AG08395 (cell line): ENCODE measurements at regions not wholly inside any gene's neighbourhood (a gene's known extent, or its start where the extent isn't known, plus 50 kb on each side); places are given as distances from the start of the nearest gene placed in this dataset.
"Not testable (repeated sequence)": the region's sequence is repeated elsewhere in the genome, so short reads cannot be mapped to it uniquely, and the experiment has no call there.

Source experiments
- DNase-seq: peaks from one replicate; pipeline ENCODE4 v3.0.0; 2012; ENCODE audit warnings: mixed read lengths, low spot score

DNA sequence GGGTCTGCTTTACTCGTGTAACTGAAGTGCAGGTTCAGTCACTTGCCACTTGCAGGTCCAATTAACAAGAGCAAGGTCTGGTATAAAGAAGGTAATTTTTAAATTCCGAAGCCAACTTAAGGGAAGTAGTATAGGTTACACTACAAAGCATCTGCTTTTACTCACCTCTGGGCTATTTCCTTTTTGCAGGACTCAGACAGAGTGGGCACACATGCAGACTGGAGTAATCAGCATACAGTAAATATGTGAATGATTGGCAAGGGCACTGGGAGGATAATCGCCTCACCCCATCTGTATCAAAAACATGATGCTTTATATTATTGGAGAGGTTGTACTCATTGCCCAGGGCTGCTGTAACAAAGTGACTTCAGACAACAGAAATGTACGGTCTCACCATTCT, 160.1 kb upstream of the CDH5 start:
- no peak for DNase-seq

- peak; percentile 37 for DNase-seq
These were observed 160.9 kb upstream of the CDH5 start for GRCh38 chr16:66205287-66206231.

DNA sequence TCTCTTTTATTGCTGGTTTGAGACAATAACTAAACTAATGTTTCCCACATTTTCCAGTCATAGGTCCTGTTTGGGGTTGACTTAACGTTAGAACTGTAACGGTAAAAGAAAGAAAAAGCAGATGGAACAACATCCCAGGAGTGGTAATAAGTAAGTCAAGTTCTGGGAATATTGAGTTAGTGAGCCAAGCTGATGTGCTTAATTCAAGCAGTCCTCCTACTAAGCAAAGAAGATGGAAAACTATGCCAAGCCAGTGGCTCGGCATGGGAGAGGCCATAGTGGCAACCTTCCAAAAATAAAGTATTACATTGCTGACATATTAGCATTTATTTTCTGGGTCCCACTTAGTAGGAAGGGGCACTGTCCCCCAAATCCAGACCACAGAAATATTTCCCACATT, 161.7 kb upstream of the CDH5 start:
- peak; percentile 50 for DNase-seq

DNA sequence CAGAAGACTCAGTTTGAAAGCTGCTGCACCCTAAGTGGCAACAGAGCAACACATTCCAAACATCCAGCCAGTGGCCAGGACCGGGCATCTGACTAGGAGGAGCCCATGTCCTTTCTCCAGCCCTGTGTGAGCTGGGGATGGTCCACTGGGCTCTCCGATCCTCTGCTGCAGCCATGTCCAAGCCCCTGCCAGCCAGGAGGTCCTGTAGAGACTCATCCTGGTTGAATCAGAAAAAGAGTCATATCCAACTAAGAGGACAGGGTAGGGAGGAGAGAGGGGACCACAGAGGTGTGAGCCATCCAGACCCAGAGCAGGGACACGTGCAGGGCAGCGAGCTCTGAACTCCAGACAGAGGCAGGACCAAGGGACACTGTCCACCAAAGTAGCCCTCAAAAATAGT, 163.0 kb upstream of the CDH5 start:
- DNase-seq = no peak

DNA sequence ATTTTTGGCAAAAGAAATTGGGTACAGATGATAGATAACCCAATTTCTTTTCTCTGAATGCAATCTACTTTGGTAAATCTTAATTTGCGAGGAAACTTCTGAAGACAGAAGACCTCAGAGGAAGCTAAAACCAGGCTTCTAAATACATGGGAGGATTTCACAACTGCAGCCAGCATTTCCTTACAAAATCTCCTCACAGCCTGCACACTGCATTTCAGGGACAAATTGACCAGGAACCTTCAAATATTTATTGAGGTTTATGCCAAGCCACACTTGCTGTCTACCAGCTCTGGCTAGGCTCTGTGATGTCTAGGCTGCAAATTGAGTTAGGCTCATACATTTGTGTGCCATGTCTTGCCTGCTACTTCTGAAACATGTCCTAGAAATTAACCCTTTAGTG, 167.3 kb upstream of the CDH5 start:
- DNase-seq = peak; percentile 36

- DNase-seq = no peak
These were observed 167.8 kb upstream of the CDH5 start for GRCh38 chr16:66198641-66199040.

DNA sequence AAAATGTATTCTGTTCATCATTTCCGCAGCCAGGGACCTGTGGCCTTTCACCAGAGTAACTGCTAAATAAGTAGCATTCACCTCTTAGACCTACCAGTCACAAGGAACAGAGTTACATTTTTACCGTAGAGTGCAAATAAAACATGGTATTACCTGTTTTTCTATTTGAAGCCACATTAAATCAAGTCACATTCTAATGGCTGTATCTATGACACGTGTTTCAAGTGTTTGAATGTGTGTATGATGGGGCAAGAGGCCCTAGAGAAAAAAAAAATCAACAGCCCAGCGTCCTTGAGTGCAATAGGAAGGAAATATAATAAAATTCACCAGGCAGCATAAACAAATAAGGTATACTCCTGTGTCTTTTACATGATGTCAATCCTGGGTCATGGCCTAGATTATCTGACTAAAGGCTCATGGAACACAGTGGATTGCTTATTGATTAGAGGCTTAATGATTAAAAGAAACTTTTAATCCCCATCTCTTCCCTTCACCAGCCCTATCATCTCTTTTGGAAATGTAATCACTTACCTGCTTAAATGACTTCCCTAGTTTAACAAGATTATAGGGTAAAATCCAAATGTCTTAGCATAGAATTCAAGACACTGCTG, 168.7 kb upstream of the CDH5 start:
- DNase-seq = no peak

GRCh38 chr16:66196770-66197169, 169.7 kb upstream of the CDH5 start:
- DNase-seq = no peak

GRCh38 chr16:66194866-66195265, 171.6 kb upstream of the CDH5 start:
- no peak for DNase-seq

GRCh38 chr16:66193543-66194229, 172.8 kb upstream of the CDH5 start:
- no peak for DNase-seq

DNA sequence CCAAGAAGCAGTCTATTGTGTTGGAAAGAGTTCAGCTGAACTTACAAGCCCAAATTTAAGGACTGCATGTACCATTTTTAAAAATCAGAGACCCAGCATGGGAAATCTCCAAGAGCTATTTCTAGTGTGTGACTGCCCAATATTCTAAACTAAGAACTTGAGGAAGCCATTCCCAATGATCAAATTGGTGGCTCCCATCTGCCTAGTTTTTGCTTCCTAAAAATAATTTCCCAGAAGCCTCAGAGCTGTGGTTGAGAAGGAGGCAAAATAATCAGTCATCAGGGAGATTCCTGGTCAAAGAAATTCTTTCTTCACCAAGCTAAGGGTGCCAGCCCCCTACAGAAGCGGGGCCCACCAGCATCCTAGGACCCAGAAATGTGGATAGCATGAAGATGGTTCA, 176.1 kb upstream of the CDH5 start:
- no peak for DNase-seq

GRCh38 chr16:66189951-66190350, 176.5 kb upstream of the CDH5 start:
- DNase-seq = peak; percentile 67

- DNase-seq = no peak
These were observed 177.4 kb upstream of the CDH5 start for GRCh38 chr16:66188917-66189725.

- no peak for DNase-seq
These were observed 180.2 kb upstream of the CDH5 start for GRCh38 chr16:66186251-66186785.

DNA sequence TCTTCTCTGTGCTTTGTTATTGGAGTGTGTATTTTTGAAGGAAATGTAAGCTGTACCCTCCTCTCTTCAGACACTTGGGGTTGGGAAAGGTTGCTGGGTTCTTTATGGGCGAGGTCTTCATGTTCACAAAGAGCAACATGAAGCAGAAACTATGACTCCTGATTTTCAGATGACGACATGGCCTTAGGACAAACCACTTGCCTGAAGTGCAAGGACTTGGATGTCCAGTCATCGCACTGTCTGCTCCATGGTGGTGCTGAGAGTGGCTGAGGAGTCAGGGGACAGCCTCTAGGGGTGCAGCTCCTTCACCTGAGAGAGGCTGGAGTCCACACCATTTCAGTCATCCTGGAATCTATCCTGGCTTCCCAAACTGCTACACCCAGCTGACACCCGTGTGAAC, 183.9 kb upstream of the CDH5 start:
- DNase-seq = no peak

GRCh38 chr16:66176731-66177130, 189.8 kb upstream of the CDH5 start:
- no peak for DNase-seq

DNA sequence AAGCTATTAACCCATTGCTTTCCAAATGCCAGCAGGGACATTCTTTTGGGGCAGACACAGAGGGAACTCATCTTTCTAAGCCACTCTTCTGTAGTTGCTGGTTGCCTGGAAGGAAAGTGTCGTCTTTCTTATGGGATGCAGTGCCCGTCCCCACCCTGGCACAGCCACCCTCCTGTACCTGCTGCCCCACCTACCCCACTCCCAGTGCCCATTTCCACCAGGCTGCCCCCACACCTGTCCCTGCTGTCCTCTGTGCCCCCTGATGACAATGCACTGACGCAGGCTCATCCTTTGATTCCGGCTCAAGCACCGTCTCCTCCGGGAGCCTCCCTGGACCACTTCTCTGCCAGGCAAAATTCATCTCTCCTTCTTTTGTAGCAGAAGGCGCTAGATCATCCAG, 190.4 kb upstream of the CDH5 start:
- DNase-seq = no peak

GRCh38 chr16:66175636-66176035, 190.9 kb upstream of the CDH5 start:
- DNase-seq = no peak

GRCh38 chr16:66175058-66175457, 191.4 kb upstream of the CDH5 start:
- DNase-seq = no peak

GRCh38 chr16:66173796-66174195, 192.7 kb upstream of the CDH5 start:
- not testable (repeated sequence) for DNase-seq

GRCh38 chr16:66173181-66173580, 193.3 kb upstream of the CDH5 start:
- not testable (repeated sequence) for DNase-seq

- no peak for DNase-seq
These were observed 194.0 kb upstream of the CDH5 start for GRCh38 chr16:66172463-66172862.
